NB4 (cell line): ENCODE measurements at regions not wholly inside any gene's neighbourhood (a gene's known extent, or its start where the extent isn't known, plus 50 kb on each side); places are given as distances from the start of the nearest gene placed in this dataset.

Experiments used
- DNase-seq: peaks from one replicate; pipeline ENCODE4 v3.0.0; 2010; ENCODE audit warnings: low read depth
- H3K4me3 ChIP-seq: one replicate; pipeline ENCODE4 v1.5.1; 2011; ENCODE audit warnings: mild to moderate bottlenecking, low read depth, low read length, moderate library complexity
- MAX ChIP-seq: IDR thresholded peaks from 2 replicates; pipeline ENCODE4 v1.6.1; 2011; ENCODE audit warnings: low read depth, low read length
- MYC ChIP-seq: IDR thresholded peaks from 2 replicates; pipeline ENCODE4 v1.6.1; 2011; ENCODE audit warnings: low read depth, low read length
- POLR2A ChIP-seq: IDR thresholded peaks from 2 replicates; pipeline ENCODE4 v1.6.1; 2011; ENCODE audit warnings: mild to moderate bottlenecking; ENCODE audit not compliant: insufficient read length; ENCODE audit errors: extremely low read depth
- TF ChIP-seq, protein P1 (sequence below): IDR thresholded peaks from one replicate; pipeline ENCODE4 v1.5.1; 2012; ENCODE audit warnings: low read depth, low read length

DNA sequence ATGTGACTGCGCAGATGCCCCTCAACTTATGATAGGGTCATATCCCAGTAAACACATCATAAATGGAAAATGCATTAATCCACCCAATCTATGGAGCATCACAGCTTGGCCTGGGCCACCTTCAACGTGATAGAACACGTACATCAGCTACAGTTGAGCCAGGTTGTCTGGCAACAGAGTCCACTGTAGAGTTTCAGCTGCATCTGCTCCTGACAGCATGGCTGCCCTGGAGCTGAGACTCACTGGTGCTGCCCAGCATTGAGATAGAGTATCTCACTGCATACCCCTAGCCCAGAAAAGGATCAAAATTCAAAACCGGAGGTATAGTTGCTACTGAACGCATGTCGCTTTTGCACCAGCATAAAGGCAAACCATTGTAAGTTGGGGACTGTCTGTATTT lies 437.7 kb upstream of the MKI67 start:
- no peak for DNase-seq
- H3K4me3 ChIP-seq = no peak overlapping the region
- TF ChIP-seq MAX = no peak
- TF ChIP-seq, protein P1, sequence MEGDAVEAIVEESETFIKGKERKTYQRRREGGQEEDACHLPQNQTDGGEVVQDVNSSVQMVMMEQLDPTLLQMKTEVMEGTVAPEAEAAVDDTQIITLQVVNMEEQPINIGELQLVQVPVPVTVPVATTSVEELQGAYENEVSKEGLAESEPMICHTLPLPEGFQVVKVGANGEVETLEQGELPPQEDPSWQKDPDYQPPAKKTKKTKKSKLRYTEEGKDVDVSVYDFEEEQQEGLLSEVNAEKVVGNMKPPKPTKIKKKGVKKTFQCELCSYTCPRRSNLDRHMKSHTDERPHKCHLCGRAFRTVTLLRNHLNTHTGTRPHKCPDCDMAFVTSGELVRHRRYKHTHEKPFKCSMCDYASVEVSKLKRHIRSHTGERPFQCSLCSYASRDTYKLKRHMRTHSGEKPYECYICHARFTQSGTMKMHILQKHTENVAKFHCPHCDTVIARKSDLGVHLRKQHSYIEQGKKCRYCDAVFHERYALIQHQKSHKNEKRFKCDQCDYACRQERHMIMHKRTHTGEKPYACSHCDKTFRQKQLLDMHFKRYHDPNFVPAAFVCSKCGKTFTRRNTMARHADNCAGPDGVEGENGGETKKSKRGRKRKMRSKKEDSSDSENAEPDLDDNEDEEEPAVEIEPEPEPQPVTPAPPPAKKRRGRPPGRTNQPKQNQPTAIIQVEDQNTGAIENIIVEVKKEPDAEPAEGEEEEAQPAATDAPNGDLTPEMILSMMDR = no peak
- no peak for TF ChIP-seq POLR2A
- TF ChIP-seq MYC = no peak

GRCh38 chr10:128566361-128566968 lies 440.2 kb upstream of the MKI67 start:
- no peak for DNase-seq
- H3K4me3 ChIP-seq = no peak overlapping the region
- no peak for TF ChIP-seq POLR2A
- TF ChIP-seq MYC = no peak
- TF ChIP-seq MAX = no peak
- TF ChIP-seq, protein P1 = no peak

DNA sequence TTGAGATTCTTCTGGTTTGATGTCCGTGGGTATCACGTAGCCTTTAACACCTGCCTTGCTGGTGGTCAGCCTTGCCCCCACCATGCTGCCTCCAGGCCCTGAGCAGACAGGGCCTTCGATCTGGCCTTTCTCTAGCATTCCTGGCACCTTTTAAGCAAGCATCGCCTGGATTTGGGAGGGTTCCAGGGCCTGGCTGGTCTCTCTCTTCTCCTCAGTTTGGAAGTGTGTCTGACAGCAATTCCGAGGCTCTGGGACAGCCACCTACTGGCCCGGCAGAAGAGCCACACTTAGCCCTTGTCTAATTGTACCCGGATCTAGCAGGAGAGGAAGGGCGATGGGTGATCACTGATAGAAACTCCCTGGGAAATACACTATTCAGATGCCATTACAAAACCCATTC lies 441.3 kb upstream of the MKI67 start:
- no peak overlapping the region for H3K4me3 ChIP-seq
- TF ChIP-seq POLR2A (no peak), MAX (no peak), MYC (no peak)
- TF ChIP-seq, protein P1 = no peak
- no peak for DNase-seq

DNA sequence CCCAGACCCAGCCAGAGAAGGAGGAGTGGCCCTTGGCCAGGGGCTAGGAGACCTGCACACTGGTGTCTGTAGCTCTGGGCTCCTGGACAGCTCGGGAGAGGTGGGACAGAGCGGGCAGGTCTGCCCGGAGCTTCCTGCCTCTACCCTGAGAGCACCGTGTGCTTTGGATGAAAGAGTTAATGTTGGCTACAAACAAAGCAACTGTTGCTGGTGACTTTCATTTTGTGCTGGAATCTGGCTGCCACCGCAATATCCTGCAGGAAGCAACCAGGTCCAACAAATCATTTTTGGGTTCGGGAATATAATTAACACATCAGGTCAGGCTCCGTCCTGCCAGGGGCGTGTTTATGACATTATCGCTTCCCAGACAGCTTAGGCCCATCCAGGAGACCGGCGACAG lies 441.8 kb upstream of the MKI67 start:
- TF ChIP-seq MAX = no peak
- TF ChIP-seq, protein P1 = no peak
- no peak for TF ChIP-seq MYC
- TF ChIP-seq POLR2A = no peak
- no peak for DNase-seq
- H3K4me3 ChIP-seq = no peak overlapping the region

GRCh38 chr10:128568491-128568890 lies 442.3 kb upstream of the MKI67 start:
- TF ChIP-seq, protein P1 = no peak
- TF ChIP-seq MYC = no peak
- TF ChIP-seq POLR2A = no peak
- TF ChIP-seq MAX = no peak
- no peak for DNase-seq
- H3K4me3 ChIP-seq = no peak overlapping the region
